HepG2 (cell line): ENCODE measurements at regions not wholly inside any gene's neighbourhood (a gene's known extent, or its start where the extent isn't known, plus 50 kb on each side); places are given as distances from the start of the nearest gene placed in this dataset.

ENCODE experiments used
- ATAC-seq: fragments of 200-7000 bp; cut with Tn5 transposase; 3 replicates; pipeline ENCODE4 v1.9.1; 2020; ENCODE audit warnings: mild to moderate bottlenecking, moderate library complexity
- BruUV-seq: library from RNA; stranded (reverse); fragments of 400-500 nt; replicated peaks from 2 replicates; lab custom pipeline; 2021; lab: Mats Ljungman, UMichigan
- CTCF ChIA-PET: fragments of 300-600 bp; formaldehyde crosslinking; extraction: SDS; loops from one replicate; lab custom pipeline; 2021; ENCODE audit warnings: low total read pairs, inconsistent platforms, low intra/inter-chr PET ratio; lab: Yijun Ruan, JAX
- POLR2A ChIA-PET: fragments of 350-600 bp; sonication (Branson Sonifier 250); formaldehyde crosslinking; loops from one replicate; lab custom pipeline; 2020; ENCODE audit warnings: antibody characterized with exemption, inconsistent platforms; lab: Yijun Ruan, JAX
- DNase-seq: peaks from one replicate; pipeline ENCODE4 v3.0.0-alpha.2; 2015; ENCODE audit warnings: low spot score
- FAIRE-seq: peaks from 3 replicates; lab custom pipeline; 2011; peaks lifted over from hg19 to GRCh38; lab: Jason Lieb, UNC
- H2AFZ ChIP-seq: one replicate; pipeline ENCODE4 v1.6.1; 2011; ENCODE audit warnings: low read length, inconsistent platforms
- H3K27ac ChIP-seq: fragments of 300-600 bp; 3 replicates; pipeline ENCODE4 v1.8.0; 2011; ENCODE audit warnings: mixed run types, mild to moderate bottlenecking, mixed read lengths, low read length, inconsistent platforms; ENCODE audit not compliant: insufficient read depth; ENCODE audit errors: extremely low read length
- H3K27me3 ChIP-seq, 2 experiments: fragments of 200-600 bp in 1 of 2; 2 replicates in 1 of 2; 3 replicates in 1 of 2; pipeline versions ENCODE4 v1.6.0 to v1.8.0; 2011; ENCODE audit warnings: low read length in 2 of 2, mild to moderate bottlenecking in 2 of 2, moderate library complexity in 2 of 2, inconsistent platforms in 1 of 2; ENCODE audit not compliant: insufficient read depth in 2 of 2, control insufficient read depth in 1 of 2
- H3K36me3 ChIP-seq, 2 experiments: fragments of 200-600 bp in 1 of 2; replicated peaks in 1 of 2; 2 replicates in 1 of 2; 3 replicates in 1 of 2; pipeline versions ENCODE4 v1.5.1 to v1.8.0; 2011; ENCODE audit warnings: low read length in 2 of 2, inconsistent platforms in 1 of 2; ENCODE audit not compliant: insufficient read depth in 2 of 2, control insufficient read depth in 1 of 2
- H3K4me1 ChIP-seq: 2 replicates; pipeline ENCODE4 v1.5.1; 2012; ENCODE audit warnings: low read length, inconsistent platforms; ENCODE audit not compliant: insufficient read depth
- H3K4me2 ChIP-seq: 2 replicates; pipeline ENCODE4 v1.6.0; 2011; ENCODE audit warnings: low read depth, low read length, inconsistent platforms
- H3K4me3 ChIP-seq, 3 experiments: fragments of 200-600 bp in 1 of 3; sonication (generic), shearing (Covaris generic) in 1 of 3; replicated peaks in 1 of 3; 2 replicates each; pipeline ENCODE4 v1.5.1; 2011 to 2016; ENCODE audit warnings: low read length in 3 of 3, inconsistent platforms in 2 of 3, low read depth in 2 of 3, mild to moderate bottlenecking in 2 of 3, control low read depth in 1 of 3, mixed read lengths in 1 of 3; ENCODE audit not compliant: insufficient read depth in 1 of 3
- H3K79me2 ChIP-seq: one replicate; pipeline ENCODE4 v1.6.1; 2011; ENCODE audit warnings: low read length, inconsistent platforms; ENCODE audit not compliant: insufficient read depth
- H3K9ac ChIP-seq: 2 replicates; pipeline ENCODE4 v1.6.0; 2011; ENCODE audit warnings: mild to moderate bottlenecking, low read depth, low read length, inconsistent platforms; ENCODE audit not compliant: insufficient read depth
- H3K9me3 ChIP-seq: 2 replicates; pipeline ENCODE4 v1.5.1; 2012; ENCODE audit warnings: mild to moderate bottlenecking, low read length
- H4K20me1 ChIP-seq: 2 replicates; pipeline ENCODE4 v1.6.0; 2011; ENCODE audit warnings: inconsistent platforms, mild to moderate bottlenecking, low read length, moderate library complexity; ENCODE audit not compliant: insufficient read depth
- ADNP ChIP-seq: sonication (generic); formaldehyde crosslinking; IDR thresholded peaks from 2 replicates; pipeline ENCODE4 v1.4.0; 2020; ENCODE audit warnings: missing genetic modification reagents
- ARNT2 ChIP-seq: sonication (generic); formaldehyde crosslinking; IDR thresholded peaks from 2 replicates; pipeline ENCODE4 v1.8.0; 2022; ENCODE audit warnings: mild to moderate bottlenecking, low read depth, missing genetic modification reagents, moderate library complexity
- CERS6 ChIP-seq: sonication (generic); formaldehyde crosslinking; IDR thresholded peaks from 2 replicates; pipeline ENCODE4 v1.5.0; 2020; ENCODE audit warnings: missing genetic modification reagents
- DNMT1 ChIP-seq: sonication (generic); formaldehyde crosslinking; IDR thresholded peaks from 2 replicates; pipeline ENCODE4 v1.5.1; 2020; ENCODE audit warnings: mild to moderate bottlenecking, missing genetic modification reagents
- KAT2B ChIP-seq: fragments of 150-350 bp; IDR thresholded peaks from 2 replicates; pipeline ENCODE4 v1.6.1; 2014; ENCODE audit warnings: low read depth, low read length, borderline replicate concordance
- KMT2A ChIP-seq: sonication (generic); formaldehyde crosslinking; IDR thresholded peaks from 2 replicates; pipeline ENCODE4 v1.4.0; 2020; ENCODE audit warnings: missing genetic modification reagents
- MTA1 ChIP-seq: sonication (generic); formaldehyde crosslinking; IDR thresholded peaks from 2 replicates; pipeline ENCODE4 v1.4.0; 2020; ENCODE audit warnings: missing genetic modification reagents, mild to moderate bottlenecking, borderline replicate concordance
- NCOA1 ChIP-seq: sonication (generic); formaldehyde crosslinking; IDR thresholded peaks from 2 replicates; pipeline ENCODE4 v1.9.0; 2021; ENCODE audit warnings: missing genetic modification reagents
- NFKB2 ChIP-seq: sonication (generic); formaldehyde crosslinking; IDR thresholded peaks from 2 replicates; pipeline ENCODE4 v1.4.0; 2020; ENCODE audit warnings: missing genetic modification reagents, borderline replicate concordance
- NPAS2 ChIP-seq: sonication (generic); formaldehyde crosslinking; IDR thresholded peaks from 2 replicates; pipeline ENCODE4 v1.8.0; 2022; ENCODE audit warnings: mild to moderate bottlenecking, missing genetic modification reagents, borderline replicate concordance
- PCBP2 ChIP-seq: fragments of 200-400 bp; formaldehyde crosslinking; optimal IDR thresholded peaks from 2 replicates; pipeline ENCODE3; 2018; ENCODE audit warnings: low read length, low read depth; ENCODE audit not compliant: poor library complexity, severe bottlenecking
- SPEN ChIP-seq: sonication (generic); formaldehyde crosslinking; IDR thresholded peaks from 2 replicates; pipeline ENCODE4 v1.5.1; 2020; ENCODE audit warnings: low read depth, mild to moderate bottlenecking, missing genetic modification reagents
- SRSF4 ChIP-seq: fragments of 200-400 bp; formaldehyde crosslinking; IDR thresholded peaks from one replicate; pipeline ENCODE4 v1.6.1; 2018; ENCODE audit warnings: mild to moderate bottlenecking, low read depth, low read length, moderate library complexity; ENCODE audit not compliant: poor library complexity, severe bottlenecking
- U2AF1 ChIP-seq: fragments of 200-400 bp; formaldehyde crosslinking; optimal IDR thresholded peaks from 2 replicates; pipeline ENCODE3; 2017; ENCODE audit warnings: mild to moderate bottlenecking, low read depth, low read length
- ZBTB10 ChIP-seq: sonication (generic); formaldehyde crosslinking; IDR thresholded peaks from 2 replicates; pipeline ENCODE4 v1.4.0; 2020; ENCODE audit warnings: missing genetic modification reagents, borderline replicate concordance
- ZNF670 ChIP-seq: sonication (generic); formaldehyde crosslinking; IDR thresholded peaks from 2 replicates; pipeline ENCODE4 v1.8.0; 2022; ENCODE audit warnings: mild to moderate bottlenecking, missing genetic modification reagents, borderline replicate concordance
- ZSCAN29 ChIP-seq: sonication (generic); formaldehyde crosslinking; conservative IDR thresholded peaks from 2 replicates; pipeline ENCODE4 v1.4.0; 2020; ENCODE audit warnings: mild to moderate bottlenecking, missing genetic modification reagents
- WGBS: methylation state at CpG from one replicate; pipeline ENCODE4 v1.1.6; 2017; ENCODE audit warnings: low lambda C conversion rate; 5-methylcytosine and 5-hydroxymethylcytosine counted together
- in situ Hi-C: cut with HindIII; loops from 2 replicates; pipeline ENCODE4 v1.10.0; 2017; ENCODE audit warnings: low pct_unique_long_range_greater_than_20kb; ENCODE audit not compliant: extremely low pct_ligation_motif_present
- intact Hi-C: fragments of 100-400 bp; cut with micrococcal nuclease; formaldehyde crosslinking; loops from one replicate; pipeline ENCODE4 v1.10.0; 2022; ENCODE audit not compliant: unreplicated experiment
- TF ChIP-seq, protein P1 (sequence below): sonication (generic); formaldehyde crosslinking; IDR thresholded peaks from 2 replicates; pipeline ENCODE4 v1.5.0; 2020; ENCODE audit warnings: missing genetic modification reagents
- TF ChIP-seq, protein P2 (sequence below): IDR thresholded peaks from 2 replicates; pipeline ENCODE4 v1.6.1; 2016

GRCh38 chr3:193819117-193820010 is 226.4 kb downstream of the OPA1 start:
- H3K79me2 ChIP-seq: no peaks in the 10 kb centered on the region
- no peak overlapping the region for H3K27ac ChIP-seq
- intact Hi-C loops: no loop called here
- H4K20me1 ChIP-seq: no peaks in the 10 kb centered on the region
- no peaks in the 10 kb centered on the region for H3K9me3 ChIP-seq
- BruUV-seq: no TSS peak
- ChIA-PET POLR2A (no interaction called here), CTCF (no interaction called here)
- no peak overlapping the region for H3K4me3 ChIP-seq
- TF ChIP-seq ZBTB10 (CRISPR knock-in tag): no peak
- no peak for TF ChIP-seq KAT2B
- no peak for TF ChIP-seq NFKB2 (CRISPR knock-in tag)
- TF ChIP-seq NCOA1 (CRISPR knock-in tag): no peak
- no peak for TF ChIP-seq SPEN (CRISPR knock-in tag)
- TF ChIP-seq CERS6 (CRISPR knock-in tag): no peak
- TF ChIP-seq, protein P1, sequence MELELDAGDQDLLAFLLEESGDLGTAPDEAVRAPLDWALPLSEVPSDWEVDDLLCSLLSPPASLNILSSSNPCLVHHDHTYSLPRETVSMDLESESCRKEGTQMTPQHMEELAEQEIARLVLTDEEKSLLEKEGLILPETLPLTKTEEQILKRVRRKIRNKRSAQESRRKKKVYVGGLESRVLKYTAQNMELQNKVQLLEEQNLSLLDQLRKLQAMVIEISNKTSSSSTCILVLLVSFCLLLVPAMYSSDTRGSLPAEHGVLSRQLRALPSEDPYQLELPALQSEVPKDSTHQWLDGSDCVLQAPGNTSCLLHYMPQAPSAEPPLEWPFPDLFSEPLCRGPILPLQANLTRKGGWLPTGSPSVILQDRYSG (CRISPR knock-in tag): no peak
- TF ChIP-seq DNMT1 (CRISPR knock-in tag): no peak
- TF ChIP-seq, protein P2, sequence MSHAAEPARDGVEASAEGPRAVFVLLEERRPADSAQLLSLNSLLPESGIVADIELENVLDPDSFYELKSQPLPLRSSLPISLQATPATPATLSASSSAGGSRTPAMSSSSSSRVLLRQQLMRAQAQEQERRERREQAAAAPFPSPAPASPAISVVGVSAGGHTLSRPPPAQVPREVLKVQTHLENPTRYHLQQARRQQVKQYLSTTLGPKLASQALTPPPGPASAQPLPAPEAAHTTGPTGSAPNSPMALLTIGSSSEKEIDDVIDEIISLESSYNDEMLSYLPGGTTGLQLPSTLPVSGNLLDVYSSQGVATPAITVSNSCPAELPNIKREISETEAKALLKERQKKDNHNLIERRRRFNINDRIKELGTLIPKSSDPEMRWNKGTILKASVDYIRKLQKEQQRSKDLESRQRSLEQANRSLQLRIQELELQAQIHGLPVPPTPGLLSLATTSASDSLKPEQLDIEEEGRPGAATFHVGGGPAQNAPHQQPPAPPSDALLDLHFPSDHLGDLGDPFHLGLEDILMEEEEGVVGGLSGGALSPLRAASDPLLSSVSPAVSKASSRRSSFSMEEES (CRISPR knock-in tag): no peak
- no peak for TF ChIP-seq KMT2A (CRISPR knock-in tag)
- no peak for TF ChIP-seq ADNP (CRISPR knock-in tag)
- TF ChIP-seq ZNF670: no peak
- no peak for TF ChIP-seq NPAS2
- TF ChIP-seq ARNT2 (CRISPR knock-in tag): no peak
- no peak for TF ChIP-seq ZSCAN29 (CRISPR knock-in tag)
- TF ChIP-seq SRSF4: no peak
- TF ChIP-seq U2AF1: no peak
- TF ChIP-seq MTA1: no peak
- TF ChIP-seq PCBP2: no peak
- 40% methylated on average over 16 of the region's 16 CpGs for WGBS
- no peak for ATAC-seq
- H3K36me3 ChIP-seq: no peaks in the 10 kb centered on the region
- no peak overlapping the region for H3K4me2 ChIP-seq
- no peak for FAIRE-seq
- H3K9ac ChIP-seq: no peak overlapping the region
- no peak for DNase-seq
- no peak overlapping the region for H2AFZ ChIP-seq
- peaks cover 1 to 29% of the 10 kb centered on the region in 2 experiments; a peak in 3 of 5 replicates for H3K27me3 ChIP-seq
- H3K4me1 ChIP-seq: no peaks in the 10 kb centered on the region
- in situ Hi-C loops: no loop called here
